Parathyroid adenoma (tissue), 2 donors: ENCODE measurements at regions not wholly inside any gene's neighbourhood (a gene's known extent, or its start where the extent isn't known, plus 50 kb on each side); places are given as distances from the start of the nearest gene placed in this dataset.

Experiments
- H2AFZ ChIP-seq: fragments of 300-600 bp; sonication (generic); one replicate; pipeline ENCODE4 v1.7.0; 2017; ENCODE audit warnings: antibody characterized with exemption, mild to moderate bottlenecking
- H3K27ac ChIP-seq: fragments of 300-600 bp; sonication (generic); one replicate; pipeline ENCODE4 v1.7.0; 2017
- H3K27me3 ChIP-seq: fragments of 300-600 bp; sonication (generic); one replicate; pipeline ENCODE4 v1.7.0; 2017; ENCODE audit warnings: low read length; ENCODE audit not compliant: control insufficient read depth, insufficient read depth
- H3K36me3 ChIP-seq: fragments of 300-600 bp; sonication (generic); one replicate; pipeline ENCODE4 v1.7.0; 2017; ENCODE audit warnings: low read length; ENCODE audit not compliant: control insufficient read depth, insufficient read depth
- H3K4me1 ChIP-seq: fragments of 300-600 bp; sonication (generic); one replicate; pipeline ENCODE4 v1.7.0; 2017; ENCODE audit warnings: control low read depth
- H3K4me2 ChIP-seq: fragments of 300-600 bp; sonication (generic); one replicate; pipeline ENCODE4 v1.7.0; 2017; ENCODE audit warnings: low read length
- H3K4me3 ChIP-seq: fragments of 300-600 bp; sonication (generic); one replicate; pipeline ENCODE4 v1.7.0; 2017; ENCODE audit warnings: low read depth, low read length
- H3K79me2 ChIP-seq: fragments of 300-600 bp; sonication (generic); one replicate; pipeline ENCODE4 v1.7.0; 2017; ENCODE audit warnings: control low read depth
- H3K9ac ChIP-seq: fragments of 300-600 bp; sonication (generic); one replicate; pipeline ENCODE4 v1.7.0; 2017; ENCODE audit warnings: mild to moderate bottlenecking
- H3K9me3 ChIP-seq: fragments of 300-600 bp; sonication (generic); one replicate; pipeline ENCODE4 v1.7.0; 2017; ENCODE audit warnings: low read length; ENCODE audit not compliant: control insufficient read depth
- TF ChIP-seq, protein P1 (sequence below): fragments of 300-600 bp; sonication (generic); IDR thresholded peaks from one replicate; pipeline ENCODE4 v1.7.0; 2017; ENCODE audit warnings: antibody characterized with exemption, mild to moderate bottlenecking
- donor health status: primary hyperparathyroidism.

GRCh38 chr5:93154535-93154934 is 426.5 kb downstream of the NR2F1-AS1 start:
- Histone ChIP-seq H3K4me2 (no peak overlapping the region), H3K36me3 (no peaks in the 10 kb centered on the region), H3K4me3 (no peak overlapping the region), H3K79me2 (no peaks in the 10 kb centered on the region), H3K9me3 (no peaks in the 10 kb centered on the region), H2AFZ (no peak overlapping the region), H3K27me3 (no peaks in the 10 kb centered on the region), H3K27ac (no peak overlapping the region), H3K4me1 (no peaks in the 10 kb centered on the region), H3K9ac (no peak overlapping the region)
- TF ChIP-seq, protein P1, sequence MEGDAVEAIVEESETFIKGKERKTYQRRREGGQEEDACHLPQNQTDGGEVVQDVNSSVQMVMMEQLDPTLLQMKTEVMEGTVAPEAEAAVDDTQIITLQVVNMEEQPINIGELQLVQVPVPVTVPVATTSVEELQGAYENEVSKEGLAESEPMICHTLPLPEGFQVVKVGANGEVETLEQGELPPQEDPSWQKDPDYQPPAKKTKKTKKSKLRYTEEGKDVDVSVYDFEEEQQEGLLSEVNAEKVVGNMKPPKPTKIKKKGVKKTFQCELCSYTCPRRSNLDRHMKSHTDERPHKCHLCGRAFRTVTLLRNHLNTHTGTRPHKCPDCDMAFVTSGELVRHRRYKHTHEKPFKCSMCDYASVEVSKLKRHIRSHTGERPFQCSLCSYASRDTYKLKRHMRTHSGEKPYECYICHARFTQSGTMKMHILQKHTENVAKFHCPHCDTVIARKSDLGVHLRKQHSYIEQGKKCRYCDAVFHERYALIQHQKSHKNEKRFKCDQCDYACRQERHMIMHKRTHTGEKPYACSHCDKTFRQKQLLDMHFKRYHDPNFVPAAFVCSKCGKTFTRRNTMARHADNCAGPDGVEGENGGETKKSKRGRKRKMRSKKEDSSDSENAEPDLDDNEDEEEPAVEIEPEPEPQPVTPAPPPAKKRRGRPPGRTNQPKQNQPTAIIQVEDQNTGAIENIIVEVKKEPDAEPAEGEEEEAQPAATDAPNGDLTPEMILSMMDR = no peak

GRCh38 chr5:93153461-93153860 is 427.6 kb downstream of the NR2F1-AS1 start:
- no peak overlapping the region for H3K4me3 ChIP-seq
- H3K27me3 ChIP-seq = no peaks in the 10 kb centered on the region
- H3K4me1 ChIP-seq = no peaks in the 10 kb centered on the region
- no peak overlapping the region for H2AFZ ChIP-seq
- H3K9me3 ChIP-seq = no peaks in the 10 kb centered on the region
- H3K79me2 ChIP-seq = no peaks in the 10 kb centered on the region
- no peaks in the 10 kb centered on the region for H3K36me3 ChIP-seq
- no peak overlapping the region for H3K9ac ChIP-seq
- H3K4me2 ChIP-seq = no peak overlapping the region
- no peak overlapping the region for H3K27ac ChIP-seq
- TF ChIP-seq, protein P1 = no peak

DNA sequence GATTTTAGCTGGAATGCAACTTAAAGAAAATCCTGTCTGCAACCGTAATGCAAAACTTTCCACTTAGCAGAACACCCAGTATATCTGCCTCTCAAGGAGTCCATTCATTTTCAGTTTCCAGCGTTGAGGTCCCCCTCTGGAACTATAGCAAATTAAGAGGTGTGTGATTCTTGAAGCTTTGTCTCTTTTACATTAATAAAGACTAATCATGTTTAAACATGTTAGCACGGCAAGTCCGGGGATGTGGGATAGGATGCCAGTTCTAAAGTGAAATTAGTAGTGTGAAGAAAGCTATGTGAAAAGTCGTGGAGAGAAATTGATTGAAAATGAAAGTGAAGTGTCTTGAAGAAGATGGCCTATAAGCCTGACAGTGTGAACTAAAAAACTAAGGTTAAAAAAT is 429.1 kb downstream of the NR2F1-AS1 start:
- H3K9me3 ChIP-seq = no peaks in the 10 kb centered on the region
- H3K4me3 ChIP-seq = no peak overlapping the region
- H3K79me2 ChIP-seq = no peaks in the 10 kb centered on the region
- TF ChIP-seq, protein P1 = no peak
- H3K36me3 ChIP-seq = no peaks in the 10 kb centered on the region
- H3K4me1 ChIP-seq = no peaks in the 10 kb centered on the region
- H3K9ac ChIP-seq = no peak overlapping the region
- H3K27me3 ChIP-seq = no peaks in the 10 kb centered on the region
- no peak overlapping the region for H3K4me2 ChIP-seq
- H2AFZ ChIP-seq = no peak overlapping the region
- no peak overlapping the region for H3K27ac ChIP-seq

- Histone ChIP-seq H3K9me3 (no peaks in the 10 kb centered on the region), H3K9ac (no peak overlapping the region), H3K27me3 (no peaks in the 10 kb centered on the region), H3K4me3 (no peak overlapping the region), H3K27ac (no peak overlapping the region), H3K4me2 (no peak overlapping the region), H3K79me2 (no peaks in the 10 kb centered on the region), H2AFZ (no peak overlapping the region), H3K36me3 (no peaks in the 10 kb centered on the region), H3K4me1 (no peaks in the 10 kb centered on the region)
- TF ChIP-seq, protein P1 = no peak
These were observed 429.9 kb downstream of the NR2F1-AS1 start for GRCh38 chr5:93151121-93151520.

DNA sequence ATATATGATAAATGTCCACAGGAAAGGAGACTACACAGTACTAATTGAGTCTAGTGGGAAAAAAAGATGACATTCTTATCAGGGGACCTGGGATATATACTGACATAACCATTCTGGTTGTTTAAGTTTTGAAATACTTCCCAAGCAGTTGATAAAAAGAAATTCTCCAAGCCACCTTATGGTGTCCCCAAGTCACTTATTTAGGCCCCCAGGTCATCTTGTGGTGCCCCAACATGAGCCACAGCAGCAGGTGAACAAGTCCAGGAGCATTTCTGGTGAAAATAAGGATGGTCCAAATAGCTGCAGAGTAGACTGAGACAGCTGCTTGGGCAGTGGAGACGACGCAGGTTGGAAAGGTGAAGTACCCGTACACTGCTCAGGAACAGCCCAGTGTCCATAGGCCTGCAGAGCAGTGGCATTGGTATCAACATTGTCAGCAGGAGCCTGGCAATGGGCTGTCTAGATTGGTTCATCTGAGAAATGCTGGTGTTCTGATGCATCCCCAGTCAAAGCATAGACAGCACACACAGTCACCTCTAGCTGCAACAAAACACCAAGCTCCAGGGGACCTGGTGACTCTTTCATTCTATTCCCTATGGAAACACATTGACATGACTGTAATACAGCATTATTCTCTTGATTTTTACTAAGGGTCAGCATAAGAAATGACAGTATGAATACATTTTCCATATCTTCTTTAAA is 430.6 kb downstream of the NR2F1-AS1 start:
- Histone ChIP-seq H2AFZ (no peak overlapping the region), H3K4me1 (no peaks in the 10 kb centered on the region), H3K9ac (no peak overlapping the region), H3K4me2 (no peak overlapping the region), H3K27me3 (no peaks in the 10 kb centered on the region), H3K36me3 (no peaks in the 10 kb centered on the region), H3K27ac (no peak overlapping the region), H3K79me2 (no peaks in the 10 kb centered on the region), H3K9me3 (no peaks in the 10 kb centered on the region), H3K4me3 (no peak overlapping the region)
- TF ChIP-seq, protein P1 = no peak
